HG03280 (cell line): ENCODE measurements at regions not wholly inside any gene's neighbourhood (a gene's known extent, or its start where the extent isn't known, plus 50 kb on each side); places are given as distances from the start of the nearest gene placed in this dataset.

Experiments
- ATAC-seq: cut with Tn5 transposase; IDR thresholded peaks from one replicate; pipeline ENCODE4 v1.9.1; 2021; ENCODE audit warnings: mild to moderate bottlenecking, moderate library complexity; ENCODE audit not compliant: unreplicated experiment

GRCh38 chr16:5541356-5541755, 443.8 kb upstream of the EEF2KMT start:
- ATAC-seq, result no peak

- ATAC-seq, result no peak
Measured at GRCh38 chr16:5537347-5537746, 439.8 kb upstream of the EEF2KMT start.

- no peak for ATAC-seq
Measured at GRCh38 chr16:5533321-5533888, 435.8 kb upstream of the EEF2KMT start.

DNA sequence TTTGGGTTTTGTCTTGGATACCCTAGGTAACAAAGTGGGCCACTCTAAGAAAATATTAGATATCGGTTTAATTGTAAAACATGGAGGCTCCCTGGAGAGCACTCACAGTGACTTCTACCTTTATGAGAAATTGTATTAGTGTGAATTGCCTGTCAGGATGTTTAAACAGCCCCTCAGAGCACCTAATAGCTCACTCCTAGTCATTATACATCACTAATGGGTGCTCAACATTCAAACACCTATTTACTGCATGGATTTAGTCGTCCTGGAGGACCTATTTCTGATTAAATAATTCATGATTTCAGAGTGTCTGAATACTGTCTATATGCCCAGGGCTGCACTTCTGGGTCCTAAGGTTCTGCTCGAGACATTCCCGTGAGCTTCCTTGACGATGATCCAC, 430.2 kb upstream of the EEF2KMT start:
- ATAC-seq, result no peak

- ATAC-seq, result no peak
Measured at GRCh38 chr16:5526826-5527225, 429.2 kb upstream of the EEF2KMT start.

- no peak for ATAC-seq
Measured at GRCh38 chr16:5523829-5524228, 426.2 kb upstream of the EEF2KMT start.

DNA sequence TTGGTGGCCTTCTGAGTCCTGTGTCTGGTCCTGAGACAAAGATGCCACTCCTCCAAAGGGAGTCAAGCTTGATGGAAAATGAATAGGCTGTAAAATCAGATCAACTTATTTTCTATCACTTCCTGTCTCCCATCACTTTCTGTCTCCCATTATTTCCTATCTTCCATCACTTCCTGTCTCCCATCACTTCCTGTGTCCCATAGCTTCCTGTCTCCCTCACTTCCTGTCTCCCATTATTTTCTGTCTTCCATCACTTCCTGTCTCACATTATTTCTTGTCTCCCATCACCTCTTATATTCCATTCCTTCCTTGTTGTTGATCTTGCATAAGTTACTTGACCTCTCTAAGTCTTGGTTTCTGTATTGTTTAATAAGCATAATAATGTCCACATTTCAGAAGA, 418.5 kb upstream of the EEF2KMT start:
- no peak for ATAC-seq

- no peak for ATAC-seq
Measured at GRCh38 chr16:5512014-5512413, 414.4 kb upstream of the EEF2KMT start.

DNA sequence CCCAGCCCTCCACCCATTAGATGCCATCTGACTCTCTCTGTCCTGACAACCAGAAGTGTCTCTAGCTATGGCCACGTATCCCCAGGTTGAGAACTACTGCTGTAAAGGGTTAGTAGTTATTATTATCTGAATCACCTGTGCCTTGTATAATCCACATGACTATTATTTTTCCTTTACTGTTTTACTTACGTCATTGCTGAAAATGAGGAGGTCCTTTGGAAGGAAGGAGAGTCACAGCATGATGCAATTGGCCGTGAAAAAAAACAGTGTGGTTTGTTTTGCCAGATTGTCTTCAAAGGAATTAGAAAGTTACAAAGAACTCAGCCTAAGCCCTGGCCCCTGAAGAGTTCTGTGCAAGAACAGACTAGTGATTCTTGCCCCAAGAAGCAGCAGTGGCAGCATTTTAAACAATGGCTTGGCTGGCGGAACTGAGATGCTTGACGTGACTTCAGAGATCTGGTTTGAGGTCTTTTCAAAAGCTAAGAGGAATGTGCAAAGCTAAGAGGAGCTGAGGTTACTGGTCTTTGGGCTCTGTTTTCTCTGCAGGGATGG, 413.3 kb upstream of the EEF2KMT start:
- no peak for ATAC-seq

DNA sequence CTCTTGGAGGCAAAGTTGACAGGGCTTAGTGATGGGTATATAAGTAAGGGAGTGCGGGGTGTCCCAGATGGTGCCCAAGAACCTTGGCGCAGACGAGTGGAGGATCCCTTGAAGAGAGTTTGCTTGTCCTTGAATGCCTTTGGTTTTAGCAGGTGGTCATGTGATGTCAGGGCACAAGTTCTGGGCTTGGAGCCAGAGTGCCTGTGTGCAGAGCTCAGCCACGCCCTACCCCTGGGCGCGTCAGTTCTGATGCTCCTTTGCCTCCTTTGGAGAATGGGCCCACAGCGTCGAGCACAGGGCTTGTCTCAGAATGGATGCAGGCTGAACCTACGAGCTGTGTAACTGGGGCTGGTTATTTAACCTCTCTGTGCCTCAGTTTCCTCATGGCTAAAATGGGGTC, 412.2 kb upstream of the EEF2KMT start:
- ATAC-seq, result no peak

GRCh38 chr16:5509336-5509735, 411.7 kb upstream of the EEF2KMT start:
- ATAC-seq, result no peak

GRCh38 chr16:5508371-5508770, 410.8 kb upstream of the EEF2KMT start:
- ATAC-seq, result no peak

GRCh38 chr16:5506021-5506420, 408.4 kb upstream of the EEF2KMT start:
- no peak for ATAC-seq

- no peak for ATAC-seq
Measured at GRCh38 chr16:5505091-5505887, 407.7 kb upstream of the EEF2KMT start.

- ATAC-seq, result no peak
Measured at GRCh38 chr16:5504064-5504781, 406.6 kb upstream of the EEF2KMT start.

GRCh38 chr16:5502944-5503343, 405.3 kb upstream of the EEF2KMT start:
- no peak for ATAC-seq

- no peak for ATAC-seq
Measured at GRCh38 chr16:5502467-5502869, 404.9 kb upstream of the EEF2KMT start.

DNA sequence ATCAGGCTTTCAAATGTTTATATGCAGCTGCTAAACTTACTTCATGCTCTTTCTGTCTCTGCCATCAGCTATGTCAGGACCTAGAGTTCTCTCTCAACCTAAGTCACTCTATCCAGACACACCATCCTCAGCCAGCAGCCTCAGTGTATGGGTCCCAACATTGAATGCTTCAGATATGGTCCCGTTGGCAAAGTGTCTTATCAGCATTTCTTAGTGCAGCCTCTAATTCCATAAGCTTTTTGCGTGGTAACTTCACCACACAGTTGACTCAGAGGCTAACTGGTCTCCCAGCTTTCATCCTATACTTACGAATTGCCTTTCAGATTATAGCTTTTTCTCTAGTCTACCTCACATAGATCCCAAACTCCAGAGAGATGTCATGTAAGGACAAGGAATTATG, 402.9 kb upstream of the EEF2KMT start:
- no peak for ATAC-seq

- ATAC-seq, result no peak
Measured at GRCh38 chr16:5498562-5498961, 401.0 kb upstream of the EEF2KMT start.

GRCh38 chr16:5496013-5496412, 398.4 kb upstream of the EEF2KMT start:
- ATAC-seq, result no peak

GRCh38 chr16:5490499-5490898, 392.9 kb upstream of the EEF2KMT start:
- no peak for ATAC-seq

GRCh38 chr16:5488581-5488980, 391.0 kb upstream of the EEF2KMT start:
- ATAC-seq, result no peak
